Adrenal gland (tissue), 5 donors: ENCODE measurements at regions not wholly inside any gene's neighbourhood (a gene's known extent, or its start where the extent isn't known, plus 50 kb on each side); places are given as distances from the start of the nearest gene placed in this dataset.

Experiments
- CTCF ChIP-seq, 6 experiments: fragments of 450-650 bp in 4 of 6; fragments of 200-600 bp in 2 of 6; sonication (generic) in 1 of 6; IDR thresholded peaks; 1 replicate in 5 of 6; 2 replicates in 1 of 6; pipeline versions ENCODE4 v1.5.1 to v1.8.0; 2016 to 2021; ENCODE audit warnings: antibody characterized with exemption in 6 of 6, mild to moderate bottlenecking in 2 of 6, moderate library complexity in 1 of 6
- POLR2A ChIP-seq, 2 donors: fragments of 450-650 bp; IDR thresholded peaks; one replicate each; pipeline ENCODE4 v1.6.1; 2017; ENCODE audit warnings: antibody characterized with exemption in 2 of 2, mild to moderate bottlenecking in 2 of 2, moderate library complexity in 1 of 2
- donor health status: DM: no; HTN: no; CAD: no.

- TF ChIP-seq POLR2A (IDR thresholded peaks at IDR 0.05) (no peak), CTCF (IDR thresholded peaks at IDR 0.05) (no peak)
These were observed 160.4 kb downstream of the KCNJ2 start for GRCh38 chr17:70329721-70330120.
